Activated naive CD8-positive, alpha-beta T cell (primary cell): ENCODE measurements at regions not wholly inside any gene's neighbourhood (a gene's known extent, or its start where the extent isn't known, plus 50 kb on each side); places are given as distances from the start of the nearest gene placed in this dataset.
A peak's percentile ranks its signal among the peaks of the same experiment; 100 is the strongest.

Experiments
- H3K27ac Mint-ChIP-seq: one replicate; pipeline ENCODE4 v1.8.0; 2021; ENCODE audit warnings: mixed read lengths
- H3K27me3 Mint-ChIP-seq: one replicate; pipeline ENCODE4 v1.8.0; 2021; ENCODE audit warnings: mixed read lengths
- H3K36me3 Mint-ChIP-seq: one replicate; pipeline ENCODE4 v1.8.0; 2021; ENCODE audit warnings: mixed read lengths
- H3K4me1 Mint-ChIP-seq: one replicate; pipeline ENCODE4 v1.8.0; 2021; ENCODE audit warnings: low read depth, mixed read lengths
- H3K4me3 Mint-ChIP-seq: one replicate; pipeline ENCODE4 v1.8.0; 2021; ENCODE audit warnings: mild to moderate bottlenecking, mixed read lengths
- H3K9me3 Mint-ChIP-seq: one replicate; pipeline ENCODE4 v1.8.0; 2021; ENCODE audit warnings: low read depth, mixed read lengths

- Mint-ChIP-seq H3K4me1 (peaks cover 14% of the 10 kb centered on the region), H3K9me3 (no peaks in the 10 kb centered on the region), H3K4me3 (peak overlapping the region; percentile 79), H3K27me3 (peaks cover 64% of the 10 kb centered on the region), H3K27ac (no peak overlapping the region), H3K36me3 (peaks cover 2% of the 10 kb centered on the region)
Measured at GRCh38 chr2:71277536-71278103, 50.7 kb upstream of the PAIP2B start.

GRCh38 chr2:71277147-71277475, 50.2 kb upstream of the PAIP2B start:
- H3K9me3 Mint-ChIP-seq: no peaks in the 10 kb centered on the region
- H3K27me3 Mint-ChIP-seq: peaks cover 67% of the 10 kb centered on the region
- H3K4me3 Mint-ChIP-seq: peak overlapping the region; percentile 79
- H3K36me3 Mint-ChIP-seq: peaks cover 2% of the 10 kb centered on the region
- peaks cover 14% of the 10 kb centered on the region for H3K4me1 Mint-ChIP-seq
- H3K27ac Mint-ChIP-seq: no peak overlapping the region

GRCh38 chr2:71276311-71277146, 49.6 kb upstream of the PAIP2B start:
- Mint-ChIP-seq H3K36me3 (peaks cover 2% of the 10 kb centered on the region), H3K27ac (no peak overlapping the region), H3K9me3 (no peaks in the 10 kb centered on the region), H3K4me1 (peaks cover 14% of the 10 kb centered on the region), H3K4me3 (peak overlapping the region; percentile 79), H3K27me3 (peaks cover 69% of the 10 kb centered on the region)
